ENCODE measurements at regions not wholly inside any gene's neighbourhood (a gene's known extent, or its start where the extent isn't known, plus 50 kb on each side); places are given as distances from the start of the nearest gene placed in this dataset.

DNA sequence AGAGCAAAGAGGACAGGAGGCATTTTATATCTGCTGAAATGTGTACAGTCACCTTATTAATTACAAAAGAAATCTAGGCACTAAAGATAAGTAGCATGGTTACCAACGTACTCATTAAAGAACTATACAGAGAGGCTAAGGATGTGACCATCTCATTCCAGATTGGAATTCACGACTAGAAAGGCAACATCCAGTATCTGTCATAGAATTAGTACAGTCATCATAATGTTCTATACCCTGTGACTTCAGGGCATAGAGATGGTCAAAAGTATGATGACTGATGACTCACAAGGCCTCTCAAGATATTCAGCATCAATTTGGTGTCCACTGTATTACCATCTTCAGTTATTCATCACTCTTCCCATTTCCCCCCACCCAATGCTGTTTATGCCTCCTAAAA is 144.0 kb upstream of the PLEKHG7 start:
- no peak for TF ChIP-seq CTCF (IDR thresholded peaks at IDR 0.05)
- no peak for TF ChIP-seq EZH2phosphoT487 (IDR thresholded peaks at IDR 0.05)

Measured in neural progenitor cell (in vitro differentiated cells).